ENCODE measurements at regions not wholly inside any gene's neighbourhood (a gene's known extent, or its start where the extent isn't known, plus 50 kb on each side); places are given as distances from the start of the nearest gene placed in this dataset.

GRCh38 chr3:127136024-127136600, 56.8 kb upstream of the PRR23E start:
- DNase-seq (ENCODE audit: low read depth) = no peak

GRCh38 chr3:127136706-127137105, 56.2 kb upstream of the PRR23E start:
- DNase-seq (ENCODE audit: low read depth) = no peak

GRCh38 chr3:127137113-127137512, 55.8 kb upstream of the PRR23E start:
- DNase-seq (ENCODE audit: low read depth) = no peak

GRCh38 chr3:127137757-127138536, 55.0 kb upstream of the PRR23E start:
- no peak for DNase-seq (ENCODE audit: low read depth)

- DNase-seq (ENCODE audit: low read depth) = no peak
Measured at GRCh38 chr3:127139601-127140500, 53.1 kb upstream of the PRR23E start.

GRCh38 chr3:127140501-127141460, 52.1 kb upstream of the PRR23E start:
- no peak for DNase-seq (ENCODE audit: low read depth)

GRCh38 chr3:127141921-127142730, 50.8 kb upstream of the PRR23E start:
- no peak for DNase-seq (ENCODE audit: low read depth)
